Kidney epithelial cell (primary cell): ENCODE measurements at regions not wholly inside any gene's neighbourhood (a gene's known extent, or its start where the extent isn't known, plus 50 kb on each side); places are given as distances from the start of the nearest gene placed in this dataset.

ENCODE experiments used
- DNase-seq: peaks from one replicate; pipeline ENCODE4 v3.0.0-alpha.2; 2010; ENCODE audit warnings: low read depth
- H3K27me3 ChIP-seq: 2 replicates; pipeline ENCODE4 v1.6.0; 2011; ENCODE audit warnings: low read length; ENCODE audit not compliant: control insufficient read depth, insufficient read depth
- H3K36me3 ChIP-seq: 2 replicates; pipeline ENCODE4 v1.5.1; 2011; ENCODE audit warnings: low read length; ENCODE audit not compliant: control insufficient read depth, insufficient read depth
- H3K4me3 ChIP-seq: 2 replicates; pipeline ENCODE4 v1.5.1; 2011; ENCODE audit warnings: low read depth, mild to moderate bottlenecking, control low read depth, low read length
- CTCF ChIP-seq: IDR thresholded peaks from 2 replicates; pipeline ENCODE4 v1.5.1; 2011; ENCODE audit warnings: mild to moderate bottlenecking, moderate library complexity, low read length, control low read depth, inconsistent platforms; ENCODE audit not compliant: insufficient read depth, poor library complexity, severe bottlenecking

- no peak for TF ChIP-seq CTCF
Measured at GRCh38 chrX:121958886-121959285, 911.5 kb downstream of the GLUD2 start.

GRCh38 chrX:121975671-121976070 is 928.3 kb downstream of the GLUD2 start:
- TF ChIP-seq CTCF = no peak
- H3K36me3 ChIP-seq = no peaks in the 10 kb centered on the region
- no peak overlapping the region for H3K4me3 ChIP-seq
- no peaks in the 10 kb centered on the region for H3K27me3 ChIP-seq
- no peak for DNase-seq

More at GRCh38 chrX:121958886-121959285, 911.5 kb downstream of the GLUD2 start:
- Histone ChIP-seq H3K27me3 (no peaks in the 10 kb centered on the region), H3K36me3 (no peaks in the 10 kb centered on the region), H3K4me3 (no peak overlapping the region)
- DNase-seq = no peak

GRCh38 chrX:121987163-121987562 is 939.8 kb downstream of the GLUD2 start:
- no peak overlapping the region for H3K4me3 ChIP-seq
- no peaks in the 10 kb centered on the region for H3K27me3 ChIP-seq
- no peak for TF ChIP-seq CTCF
- DNase-seq = no peak
- no peaks in the 10 kb centered on the region for H3K36me3 ChIP-seq

- DNase-seq = no peak
- Histone ChIP-seq H3K4me3 (no peak overlapping the region), H3K27me3 (no peaks in the 10 kb centered on the region), H3K36me3 (no peaks in the 10 kb centered on the region)
- no peak for TF ChIP-seq CTCF
Measured at GRCh38 chrX:121987835-121988234, 940.4 kb downstream of the GLUD2 start.

GRCh38 chrX:122004127-122004526 is 956.7 kb downstream of the GLUD2 start:
- no peak for TF ChIP-seq CTCF
- no peak for DNase-seq
- Histone ChIP-seq H3K36me3 (no peaks in the 10 kb centered on the region), H3K4me3 (no peak overlapping the region), H3K27me3 (no peaks in the 10 kb centered on the region)

GRCh38 chrX:122026665-122027064 is 979.3 kb downstream of the GLUD2 start:
- Histone ChIP-seq H3K27me3 (no peaks in the 10 kb centered on the region), H3K4me3 (no peak overlapping the region), H3K36me3 (no peaks in the 10 kb centered on the region)
- TF ChIP-seq CTCF = no peak
- DNase-seq = no peak
